ENCODE measurements at regions not wholly inside any gene's neighbourhood (a gene's known extent, or its start where the extent isn't known, plus 50 kb on each side); places are given as distances from the start of the nearest gene placed in this dataset.

GRCh38 chr4:154035341-154035740, 246.5 kb upstream of the SFRP2 start:
- Histone ChIP-seq H3K27ac (no peak overlapping the region), H3K4me3 (no peak overlapping the region), H3K4me1 (replicated peaks in 1 of 2) (no peaks in the 10 kb centered on the region), H3K27me3 (no peaks in the 10 kb centered on the region), H3K9me3 (replicated peaks in 1 of 3) (no peaks in the 10 kb centered on the region), H3K36me3 (replicated peaks in 1 of 2) (no peaks in the 10 kb centered on the region)
- intact Hi-C loops (cut with DNase I): no loop called here
- TF ChIP-seq POLR2A (IDR thresholded peaks at IDR 0.05) (no peak), CTCF (IDR thresholded peaks at IDR 0.05) (no peak)
- no peak for DNase-seq
- WGBS, 4 donors: 56 to 75% (median 68%) methylated on average over 1 of the region's 1 CpG

- Histone ChIP-seq H3K27ac (no peak overlapping the region), H3K27me3 (no peaks in the 10 kb centered on the region), H3K9me3 (replicated peaks in 1 of 3) (no peaks in the 10 kb centered on the region), H3K4me1 (replicated peaks in 1 of 2) (no peaks in the 10 kb centered on the region), H3K4me3 (no peak overlapping the region), H3K36me3 (replicated peaks in 1 of 2) (no peaks in the 10 kb centered on the region)
- 33 to 58% (median 52%) methylated on average over 3 of the region's 3 CpGs for WGBS, 4 donors
- DNase-seq: no peak
- intact Hi-C loops (cut with DNase I): no loop called here
- TF ChIP-seq CTCF (IDR thresholded peaks at IDR 0.05) (no peak), POLR2A (IDR thresholded peaks at IDR 0.05) (no peak)
These were observed 245.0 kb upstream of the SFRP2 start for GRCh38 chr4:154033921-154034320.

GRCh38 chr4:154032914-154033313, 244.0 kb upstream of the SFRP2 start:
- TF ChIP-seq CTCF (IDR thresholded peaks at IDR 0.05) (no peak), POLR2A (IDR thresholded peaks at IDR 0.05) (no peak)
- H3K36me3 ChIP-seq (replicated peaks in 1 of 2): no peaks in the 10 kb centered on the region
- no peaks in the 10 kb centered on the region for H3K9me3 ChIP-seq (replicated peaks in 1 of 3)
- 74 to 92% (median 85%) methylated on average over 3 of the region's 3 CpGs for WGBS, 4 donors
- no peaks in the 10 kb centered on the region for H3K4me1 ChIP-seq (replicated peaks in 1 of 2)
- intact Hi-C loops (cut with DNase I): no loop called here
- DNase-seq: no peak
- no peak overlapping the region for H3K4me3 ChIP-seq
- no peaks in the 10 kb centered on the region for H3K27me3 ChIP-seq
- H3K27ac ChIP-seq: no peak overlapping the region

GRCh38 chr4:154030746-154031145, 241.9 kb upstream of the SFRP2 start:
- Histone ChIP-seq H3K27ac (no peak overlapping the region), H3K4me1 (replicated peaks in 1 of 2) (no peaks in the 10 kb centered on the region), H3K27me3 (no peaks in the 10 kb centered on the region), H3K36me3 (replicated peaks in 1 of 2) (no peaks in the 10 kb centered on the region), H3K9me3 (replicated peaks in 1 of 3) (no peaks in the 10 kb centered on the region), H3K4me3 (no peak overlapping the region)
- intact Hi-C loops (cut with DNase I): no loop called here
- DNase-seq: no peak
- 23 to 46% (median 37%) methylated on average over 2 of the region's 2 CpGs for WGBS, 4 donors
- TF ChIP-seq POLR2A (IDR thresholded peaks at IDR 0.05): no peak
- no peak for TF ChIP-seq CTCF (IDR thresholded peaks at IDR 0.05)
